GM18498 (cell line): ENCODE measurements at regions not wholly inside any gene's neighbourhood (a gene's known extent, or its start where the extent isn't known, plus 50 kb on each side); places are given as distances from the start of the nearest gene placed in this dataset.

Source experiments
- ATAC-seq: cut with Tn5 transposase; IDR thresholded peaks from one replicate; pipeline ENCODE4 v1.9.1; 2021; ENCODE audit warnings: mild to moderate bottlenecking, moderate library complexity; ENCODE audit not compliant: unreplicated experiment

GRCh38 chr1:82486969-82487368 lies 686.2 kb downstream of the ADGRL2 start:
- ATAC-seq: no peak

DNA sequence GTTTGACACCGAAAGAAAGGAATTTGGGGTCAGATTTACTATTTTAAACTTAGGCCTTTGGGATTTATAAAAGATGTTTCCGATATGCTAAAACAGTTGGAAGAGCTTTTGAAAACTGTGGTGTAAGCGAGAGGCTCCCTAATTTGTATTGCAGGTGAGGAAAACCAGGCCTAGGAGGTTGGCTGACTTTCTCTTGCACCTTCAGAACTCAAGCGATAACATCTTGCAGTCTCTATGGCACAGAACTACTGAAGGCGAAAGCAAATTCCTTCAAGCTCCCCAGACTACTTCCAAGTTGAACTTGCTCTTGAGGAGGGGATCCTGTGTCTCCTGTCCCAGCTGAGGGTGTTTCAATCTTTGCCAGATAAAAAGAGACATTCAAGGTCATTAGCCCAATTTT lies 685.7 kb downstream of the ADGRL2 start:
- ATAC-seq: no peak

- ATAC-seq: no peak
Measured at GRCh38 chr1:82485591-82486369, 685.0 kb downstream of the ADGRL2 start.

DNA sequence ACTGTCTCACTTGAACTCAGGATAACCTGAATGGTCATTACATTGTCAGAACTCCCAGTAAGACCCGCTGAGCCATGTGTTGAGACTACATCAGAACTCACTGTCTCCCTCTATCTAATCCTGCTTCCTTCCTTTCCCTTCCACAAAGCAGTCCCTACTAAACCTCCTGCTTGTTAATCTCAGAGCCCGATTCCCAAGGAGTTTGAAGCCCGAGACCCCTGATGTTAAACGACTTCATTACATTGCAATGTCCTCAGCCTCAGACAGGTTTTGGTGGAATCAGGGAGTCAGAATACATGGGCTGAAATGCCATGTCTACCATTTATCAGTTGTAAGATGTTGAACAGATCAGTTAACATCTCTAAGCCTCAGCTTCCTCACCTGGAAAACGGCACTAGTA lies 682.4 kb downstream of the ADGRL2 start:
- ATAC-seq: no peak

DNA sequence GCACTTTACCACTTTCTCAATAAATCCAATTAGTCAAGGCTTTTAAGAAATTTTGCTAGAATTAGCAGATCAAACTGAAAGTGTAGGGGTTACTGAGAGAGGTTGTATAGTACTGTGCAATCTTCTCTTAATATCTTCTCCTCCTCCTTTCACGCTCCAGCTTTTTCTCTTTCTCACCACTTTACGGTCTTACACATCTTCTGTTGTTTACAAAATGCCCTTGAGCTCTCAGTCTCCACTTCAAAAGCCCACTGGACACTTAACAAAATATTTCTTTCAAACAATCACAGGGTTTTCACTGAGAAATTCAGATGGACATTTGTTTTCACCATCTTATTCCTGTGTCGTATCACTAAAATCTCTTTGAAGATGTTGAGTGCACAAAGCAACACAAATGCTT lies 678.2 kb downstream of the ADGRL2 start:
- no peak for ATAC-seq

GRCh38 chr1:82472489-82473131 lies 671.9 kb downstream of the ADGRL2 start:
- ATAC-seq: no peak

GRCh38 chr1:82466891-82467290 lies 666.2 kb downstream of the ADGRL2 start:
- no peak for ATAC-seq

DNA sequence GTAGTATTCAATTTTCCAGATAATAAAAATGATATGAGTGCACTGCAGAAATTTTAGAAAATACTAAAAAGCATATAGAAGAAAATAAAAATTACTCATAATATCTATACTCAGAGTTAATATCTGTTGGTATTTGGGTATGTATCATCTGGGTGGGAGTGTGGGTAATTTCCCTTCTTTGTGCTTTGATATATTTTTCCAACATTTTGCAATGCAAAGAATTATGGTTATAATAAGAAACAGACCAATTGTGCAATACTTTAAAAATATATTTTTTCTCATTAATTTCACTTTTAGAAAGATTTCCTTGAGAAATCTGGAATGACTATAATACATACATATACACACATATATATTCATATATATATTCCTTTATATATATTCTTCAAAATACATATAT lies 665.7 kb downstream of the ADGRL2 start:
- ATAC-seq: no peak

GRCh38 chr1:82465024-82465423 lies 664.3 kb downstream of the ADGRL2 start:
- no peak for ATAC-seq

DNA sequence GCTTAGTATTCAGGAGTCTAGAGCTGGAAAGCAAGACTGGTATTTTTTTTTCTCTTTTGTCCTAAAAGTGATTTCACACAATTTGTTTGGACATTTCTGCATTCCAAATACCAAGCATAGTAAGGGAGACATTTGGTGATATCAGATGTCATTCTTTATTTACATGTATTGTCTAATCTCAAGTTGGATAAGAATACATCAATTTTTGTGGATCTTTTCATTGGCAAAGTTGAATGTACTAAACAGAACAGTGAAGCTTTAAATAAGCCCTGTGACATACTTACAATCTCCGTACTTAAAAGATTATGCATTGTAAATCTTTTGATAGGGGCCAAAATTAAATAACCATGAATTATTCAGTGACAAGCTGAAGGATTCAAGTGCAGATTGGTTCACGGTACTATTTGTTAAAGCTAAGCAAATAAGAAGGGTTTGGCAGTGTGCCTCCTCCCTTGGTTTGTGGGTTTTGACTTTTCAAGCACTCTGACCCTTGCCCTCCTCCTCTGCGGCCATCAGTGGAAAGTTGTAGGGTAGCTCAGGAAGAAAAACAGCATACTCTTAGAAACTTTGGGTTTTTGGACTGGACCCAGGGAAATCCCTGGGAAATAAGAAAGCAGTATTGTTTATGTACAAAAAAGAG lies 663.7 kb downstream of the ADGRL2 start:
- no peak for ATAC-seq

GRCh38 chr1:82463951-82464350 lies 663.2 kb downstream of the ADGRL2 start:
- ATAC-seq: no peak

DNA sequence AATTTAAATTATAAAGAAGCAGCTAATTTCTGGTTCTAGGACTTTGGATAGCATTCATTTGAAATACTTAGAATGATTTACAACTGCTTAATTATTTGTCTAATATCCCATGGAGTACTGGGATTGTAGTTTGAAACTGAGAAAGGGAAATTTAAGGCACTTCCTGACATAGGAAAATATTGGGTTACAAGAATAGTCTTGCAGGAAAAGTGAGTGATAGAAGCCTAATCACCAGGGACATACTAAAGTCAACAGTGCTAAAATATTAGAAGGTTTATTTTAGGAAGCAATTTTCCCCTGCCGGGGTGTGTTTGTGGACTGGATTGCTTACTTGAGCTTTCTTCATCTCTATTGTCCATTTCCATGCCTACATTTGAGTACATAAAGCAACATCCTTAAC lies 661.6 kb downstream of the ADGRL2 start:
- ATAC-seq: no peak

DNA sequence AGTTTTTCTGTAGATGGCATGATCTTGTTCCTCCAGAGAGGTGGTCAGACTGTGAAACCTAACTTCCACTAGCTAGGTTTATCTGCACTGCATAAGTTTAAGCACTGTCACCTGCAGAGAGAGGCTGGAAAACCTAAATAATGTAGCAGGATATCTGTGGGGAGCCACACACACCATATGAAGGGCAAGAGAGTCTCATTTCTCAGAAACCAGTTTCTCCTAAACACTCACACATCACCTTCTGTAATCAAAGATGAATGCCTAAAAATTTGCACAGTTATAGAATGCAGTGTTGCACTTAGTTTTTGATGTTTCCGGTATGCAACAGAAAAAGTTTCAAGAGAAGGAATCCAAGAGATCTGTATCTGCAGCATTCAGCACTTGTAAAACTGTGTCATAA lies 654.6 kb downstream of the ADGRL2 start:
- ATAC-seq: no peak

DNA sequence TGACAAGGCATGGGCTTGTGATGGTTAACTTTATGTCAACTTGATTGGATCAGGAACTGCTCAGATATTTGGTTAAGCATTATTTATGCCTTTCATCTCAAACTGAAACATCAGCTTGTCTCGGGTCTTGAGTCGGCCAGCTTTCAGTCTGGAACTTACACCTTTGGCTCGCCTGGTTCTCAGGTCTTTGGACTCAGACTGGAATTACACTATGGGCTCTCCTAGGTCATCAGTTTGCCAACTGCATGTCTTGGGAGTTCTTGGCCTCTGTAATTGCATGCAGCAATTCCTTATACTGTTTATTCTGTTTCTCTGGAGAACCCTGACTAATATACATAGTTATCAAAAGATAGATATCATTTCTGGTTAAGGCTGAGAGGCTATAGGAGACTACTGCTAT lies 653.7 kb downstream of the ADGRL2 start:
- ATAC-seq: no peak

GRCh38 chr1:82453511-82454185 lies 652.9 kb downstream of the ADGRL2 start:
- ATAC-seq: no peak

- no peak for ATAC-seq
Measured at GRCh38 chr1:82452096-82452495, 651.4 kb downstream of the ADGRL2 start.

GRCh38 chr1:82451191-82451590 lies 650.5 kb downstream of the ADGRL2 start:
- ATAC-seq: no peak

DNA sequence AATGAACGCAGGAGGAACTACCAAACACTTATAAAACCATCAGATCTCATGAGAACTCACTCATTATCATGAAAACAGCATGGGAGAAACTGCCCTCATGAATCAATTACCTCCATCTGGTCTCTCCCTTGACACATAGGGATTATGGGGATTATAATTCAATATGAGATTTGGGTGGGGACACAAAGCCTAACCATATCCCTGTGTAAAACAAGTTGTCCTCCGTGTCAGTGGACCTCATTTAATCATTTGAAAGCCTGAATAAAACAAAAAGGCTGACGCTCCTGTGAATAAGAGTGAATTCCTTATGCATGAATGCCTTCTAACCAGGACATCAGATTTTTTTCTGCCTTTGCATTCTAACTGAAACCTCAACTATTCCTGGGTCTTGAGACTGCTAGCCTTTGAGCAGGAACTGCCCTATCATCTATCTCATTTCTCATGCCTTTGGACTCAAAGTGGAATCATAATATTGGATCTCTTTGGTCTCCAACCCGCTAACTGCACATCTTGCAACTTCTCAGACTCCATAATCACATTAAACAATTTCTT lies 648.8 kb downstream of the ADGRL2 start:
- ATAC-seq: no peak

- no peak for ATAC-seq
Measured at GRCh38 chr1:82446955-82447354, 646.2 kb downstream of the ADGRL2 start.

DNA sequence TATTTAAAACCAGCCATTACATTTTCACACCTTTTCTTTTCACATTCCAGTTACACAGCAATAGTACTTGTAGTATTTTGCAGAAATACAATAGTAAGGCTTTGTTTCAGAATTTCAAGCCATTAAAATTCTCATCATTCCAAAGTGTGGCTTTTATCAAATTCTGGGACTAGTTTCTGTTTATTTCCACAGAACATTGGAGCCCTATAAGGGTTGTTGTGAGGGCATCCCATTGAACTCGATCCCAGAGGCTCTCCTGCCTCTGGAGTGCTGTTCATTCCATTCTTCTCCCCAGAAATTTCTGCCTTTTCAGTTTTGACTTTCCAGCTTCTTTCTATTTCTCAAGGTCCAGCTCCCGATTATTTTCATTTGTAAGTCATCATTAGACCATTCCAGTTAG lies 645.5 kb downstream of the ADGRL2 start:
- ATAC-seq: no peak

DNA sequence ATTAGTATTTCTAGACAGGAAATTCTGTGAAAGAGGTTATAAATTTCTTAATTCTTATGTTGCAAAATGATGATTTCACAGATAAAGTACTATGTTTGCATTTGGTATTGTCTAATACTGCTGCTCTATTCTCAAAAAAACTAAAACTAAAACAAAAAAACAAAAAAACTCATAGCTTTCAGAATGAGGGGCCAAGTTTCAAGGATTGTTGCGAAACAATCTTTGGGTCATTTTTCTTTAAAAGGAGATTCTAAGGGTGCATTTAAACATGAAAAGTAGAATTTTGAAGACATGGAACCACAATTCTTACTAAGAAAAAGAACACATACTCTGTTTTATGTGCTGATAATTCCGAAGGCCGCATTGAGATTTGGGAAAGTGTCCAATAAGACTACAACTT lies 645.1 kb downstream of the ADGRL2 start:
- ATAC-seq: no peak
